Mesenchymal stem cell (in vitro differentiated cells and primary cell): ENCODE measurements at regions not wholly inside any gene's neighbourhood (a gene's known extent, or its start where the extent isn't known, plus 50 kb on each side); places are given as distances from the start of the nearest gene placed in this dataset.

ENCODE experiments used
- DNase-seq: peaks from one replicate; pipeline ENCODE4 v3.0.0-alpha.2; 2013
- H2AFZ ChIP-seq: one replicate; pipeline ENCODE4 v1.6.1; 2013; ENCODE audit warnings: low read depth, mild to moderate bottlenecking, control low read depth, inconsistent platforms, low read length, moderate library complexity
- H2AK5ac ChIP-seq: 2 replicates; pipeline ENCODE4 v1.6.1; 2013; ENCODE audit warnings: low read length, moderate library complexity, mild to moderate bottlenecking, inconsistent platforms; ENCODE audit not compliant: severe bottlenecking
- H2BK120ac ChIP-seq: one replicate; pipeline ENCODE4 v1.6.1; 2013; ENCODE audit warnings: low read depth, mild to moderate bottlenecking, inconsistent platforms, low read length, moderate library complexity
- H2BK12ac ChIP-seq, 2 experiments: one replicate each; pipeline ENCODE4 v1.6.1; 2013; ENCODE audit warnings: inconsistent platforms in 2 of 2, low read length in 2 of 2, mild to moderate bottlenecking in 2 of 2, moderate library complexity in 2 of 2, control low read depth in 1 of 2
- H2BK15ac ChIP-seq: one replicate; pipeline ENCODE4 v1.6.1; 2013; ENCODE audit warnings: mild to moderate bottlenecking, low read depth, inconsistent platforms; ENCODE audit not compliant: poor library complexity, severe bottlenecking
- H2BK5ac ChIP-seq: 2 replicates; pipeline ENCODE4 v1.6.1; 2013; ENCODE audit warnings: low read depth, mild to moderate bottlenecking, low read length, control low read depth, inconsistent platforms; ENCODE audit not compliant: poor library complexity, severe bottlenecking
- H3K14ac ChIP-seq, 2 experiments: one replicate each; pipeline ENCODE4 v1.6.1; 2013; ENCODE audit warnings: inconsistent platforms in 2 of 2, low read length in 2 of 2, control low read depth in 1 of 2, mild to moderate bottlenecking in 1 of 2, moderate library complexity in 1 of 2
- H3K18ac ChIP-seq, 2 experiments: one replicate each; pipeline ENCODE4 v1.6.1; 2013; ENCODE audit warnings: inconsistent platforms in 2 of 2, low read length in 2 of 2, control low read depth in 1 of 2, low read depth in 1 of 2, mild to moderate bottlenecking in 1 of 2
- H3K23ac ChIP-seq, 2 experiments: one replicate each; pipeline ENCODE4 v1.6.1; 2013; ENCODE audit warnings: inconsistent platforms in 2 of 2, low read length in 2 of 2, mild to moderate bottlenecking in 2 of 2, moderate library complexity in 2 of 2, control low read depth in 1 of 2
- H3K27ac ChIP-seq: 2 replicates; pipeline ENCODE4 v1.5.1; 2013; ENCODE audit warnings: mild to moderate bottlenecking, moderate library complexity, low read length, control low read depth, inconsistent platforms; ENCODE audit not compliant: poor library complexity, severe bottlenecking
- H3K27me3 ChIP-seq, 2 experiments: 2 replicates each; pipeline versions ENCODE4 v1.6.1 to v1.7.0; 2013; ENCODE audit warnings: low read length in 2 of 2, mild to moderate bottlenecking in 2 of 2, moderate library complexity in 2 of 2, control low read depth in 1 of 2, inconsistent platforms in 1 of 2; ENCODE audit not compliant: control insufficient read depth in 1 of 2, insufficient read depth in 1 of 2
- H3K36me3 ChIP-seq, 2 experiments: 2 replicates each; pipeline versions ENCODE4 v1.6.1 to v1.7.0; 2013; ENCODE audit warnings: low read length in 2 of 2, control low read depth in 1 of 2, inconsistent platforms in 1 of 2, low read depth in 1 of 2, mild to moderate bottlenecking in 1 of 2; ENCODE audit not compliant: insufficient read depth in 2 of 2, control insufficient read depth in 1 of 2
- H3K4ac ChIP-seq, 2 experiments: one replicate each; pipeline ENCODE4 v1.6.1; 2013; ENCODE audit warnings: inconsistent platforms in 2 of 2, low read length in 2 of 2, mild to moderate bottlenecking in 2 of 2, moderate library complexity in 2 of 2, control low read depth in 1 of 2, low read depth in 1 of 2
- H3K4me1 ChIP-seq: 2 replicates; pipeline ENCODE4 v1.6.1; 2013; ENCODE audit warnings: low read depth, low read length, control low read depth; ENCODE audit not compliant: control insufficient read depth, insufficient read depth
- H3K4me2 ChIP-seq: 2 replicates; pipeline ENCODE4 v1.6.1; 2013; ENCODE audit warnings: low read length, mild to moderate bottlenecking, inconsistent platforms; ENCODE audit not compliant: poor library complexity, severe bottlenecking
- H3K4me3 ChIP-seq, 2 experiments: 2 replicates each; pipeline versions ENCODE4 v1.5.1 to v1.7.0; 2013; ENCODE audit warnings: low read length in 2 of 2, mild to moderate bottlenecking in 2 of 2, control low read depth in 1 of 2, low read depth in 1 of 2; ENCODE audit not compliant: insufficient read depth in 1 of 2
- H3K79me1 ChIP-seq: replicated peaks from 2 replicates; pipeline ENCODE4 v1.6.1; 2013; ENCODE audit warnings: mild to moderate bottlenecking, control low read depth, low read length, inconsistent platforms; ENCODE audit not compliant: poor library complexity, severe bottlenecking
- H3K9ac ChIP-seq: 2 replicates; pipeline ENCODE4 v1.7.0; 2013; ENCODE audit warnings: mild to moderate bottlenecking, low read length, moderate library complexity
- H3K9me3 ChIP-seq: 2 replicates; pipeline ENCODE4 v1.7.0; 2013; ENCODE audit warnings: mild to moderate bottlenecking, low read length; ENCODE audit not compliant: control insufficient read depth
- H4K8ac ChIP-seq: one replicate; pipeline ENCODE4 v1.6.1; 2013; ENCODE audit warnings: inconsistent platforms, mild to moderate bottlenecking, low read length, moderate library complexity
- H4K91ac ChIP-seq: one replicate; pipeline ENCODE4 v1.6.1; 2013; ENCODE audit warnings: mild to moderate bottlenecking, low read length, inconsistent platforms
- WGBS: methylation state at CpG from one replicate; pipeline ENCODE4 v1.1.7; 2013; ENCODE audit warnings: mixed read lengths; 5-methylcytosine and 5-hydroxymethylcytosine counted together

- Histone ChIP-seq H3K9me3 (no peaks in the 10 kb centered on the region), H3K9ac (no peak overlapping the region), H2BK5ac (no peak overlapping the region), H2AFZ (no peak overlapping the region), H2AK5ac (peak overlapping the region; percentile 89), H4K8ac (no peak overlapping the region), H3K4me2 (no peak overlapping the region), H2BK12ac (no peak overlapping the region), H3K4me1 (peaks cover 29% of the 10 kb centered on the region), H4K91ac (no peak overlapping the region), H3K14ac (no peak overlapping the region), H3K18ac (no peak overlapping the region), H2BK15ac (no peak overlapping the region), H3K4ac (no peak overlapping the region), H3K36me3 (no peaks in the 10 kb centered on the region), H3K79me1 (no peaks in the 10 kb centered on the region), H3K23ac (no peak overlapping the region), H3K4me3 (no peak overlapping the region), H3K27ac (peak overlapping the region; percentile 95), H3K27me3 (no peaks in the 10 kb centered on the region), H2BK120ac (peak overlapping the region; percentile 55)
- whole genome bisulfite sequencing, result 70% methylated on average over 7 of the region's 7 CpGs
- no peak for DNase-seq
These were observed 51.6 kb upstream of the MRPS22 start for GRCh38 chr3:139292192-139292591.

- Histone ChIP-seq H2AK5ac (peak overlapping the region; percentile 98), H3K9me3 (no peaks in the 10 kb centered on the region), H3K27ac (peak overlapping the region; percentile 95), H4K91ac (no peak overlapping the region), H4K8ac (no peak overlapping the region), H3K27me3 (no peaks in the 10 kb centered on the region), H3K4ac (no peak overlapping the region), H3K4me2 (peak overlapping the region; percentile 51), H2BK12ac (peak overlapping the region in 1 of 2 experiments; percentile 19), H2BK15ac (peak overlapping the region; percentile 73), H3K18ac (peak overlapping the region in 1 of 2 experiments; percentile 34), H2BK120ac (peak overlapping the region; percentile 64), H3K79me1 (no peaks in the 10 kb centered on the region), H3K4me1 (peaks cover 29% of the 10 kb centered on the region), H2BK5ac (peak overlapping the region; percentile 89), H3K4me3 (no peak overlapping the region), H3K9ac (no peak overlapping the region), H3K23ac (no peak overlapping the region), H3K14ac (no peak overlapping the region), H2AFZ (no peak overlapping the region), H3K36me3 (no peaks in the 10 kb centered on the region)
- peak; percentile 60 for DNase-seq
- 65% methylated on average over 15 of the region's 15 CpGs for WGBS
These were observed 50.8 kb upstream of the MRPS22 start for GRCh38 chr3:139292711-139293664.

GRCh38 chr3:139293665-139294023, 50.2 kb upstream of the MRPS22 start:
- Histone ChIP-seq H3K18ac (peak overlapping the region in 1 of 2 experiments; percentile 5), H3K4me1 (peaks cover 24% of the 10 kb centered on the region), H3K79me1 (no peaks in the 10 kb centered on the region), H3K9ac (no peak overlapping the region), H4K91ac (no peak overlapping the region), H3K27ac (peak overlapping the region; percentile 95), H3K4me3 (no peak overlapping the region), H3K27me3 (no peaks in the 10 kb centered on the region), H3K4ac (no peak overlapping the region), H2AFZ (no peak overlapping the region), H3K36me3 (no peaks in the 10 kb centered on the region), H2BK12ac (peak overlapping the region; percentile 19 to 52), H2BK5ac (no peak overlapping the region), H3K23ac (no peak overlapping the region), H3K14ac (no peak overlapping the region), H2BK120ac (no peak overlapping the region), H3K4me2 (no peak overlapping the region), H3K9me3 (no peaks in the 10 kb centered on the region), H4K8ac (no peak overlapping the region), H2BK15ac (no peak overlapping the region), H2AK5ac (peak overlapping the region; percentile 98)
- DNase-seq, result no peak
- WGBS, result 49% methylated on average over 2 of the region's 2 CpGs
